ENCODE measurements at regions not wholly inside any gene's neighbourhood (a gene's known extent, or its start where the extent isn't known, plus 50 kb on each side); places are given as distances from the start of the nearest gene placed in this dataset.
"Not testable (repeated sequence)": the region's sequence is repeated elsewhere in the genome, so short reads cannot be mapped to it uniquely, and the experiment has no call there.

- WGBS, 2 donors: 43 to 50% methylated on average over 2 of the region's 2 CpGs
- DNase-seq: no peak
- Histone ChIP-seq H3K4me1 (peaks cover 0 to 7% (median 6%) of the 10 kb centered on the region in 4 donors), H3K36me3 (no peaks in the 10 kb centered on the region), H3K9me3 (no peaks in the 10 kb centered on the region), H3K27ac (peak overlapping the region in 2 of 4 donors; percentile 9 to 18), H3K4me3 (no peak overlapping the region), H3K27me3 (no peaks in the 10 kb centered on the region)
- peak in 1 of 2 donors; percentile 88 for ATAC-seq (ENCODE audit: low FRiP score in 2 of 2)
- TF ChIP-seq POLR2AphosphoS5 (IDR thresholded peaks at IDR 0.05) (no peak), EP300 (IDR thresholded peaks at IDR 0.05) (no peak), CTCF (IDR thresholded peaks at IDR 0.05) (peak; percentile 47 to 74 (median 66)), POLR2A (IDR thresholded peaks at IDR 0.05) (no peak)
These were observed 600.6 kb downstream of the ANKRD50 start for GRCh38 chr4:124111922-124112321.

- no peaks in the 10 kb centered on the region for H3K36me3 ChIP-seq
- H3K27me3 ChIP-seq: no peaks in the 10 kb centered on the region
- DNase-seq (no peak), ATAC-seq (ENCODE audit: low FRiP score in 2 of 2) (no peak)
- H3K27ac ChIP-seq: no peak overlapping the region
- TF ChIP-seq POLR2A (IDR thresholded peaks at IDR 0.05): no peak
- no peak for TF ChIP-seq POLR2AphosphoS5 (IDR thresholded peaks at IDR 0.05)
- TF ChIP-seq EP300 (IDR thresholded peaks at IDR 0.05): no peak
- no peak for TF ChIP-seq CTCF (IDR thresholded peaks at IDR 0.05)
- H3K4me3 ChIP-seq: no peak overlapping the region
- WGBS, 2 donors: 76 to 89% methylated on average over 2 of the region's 2 CpGs
- H3K4me1 ChIP-seq: no peaks in the 10 kb centered on the region
- H3K9me3 ChIP-seq: no peaks in the 10 kb centered on the region
These were observed 594.5 kb downstream of the ANKRD50 start for GRCh38 chr4:124118061-124118460.

- ATAC-seq (ENCODE audit: low FRiP score in 2 of 2) (no peak), DNase-seq (no peak)
- WGBS, 2 donors: 86 to 94% methylated on average over 1 of the region's 1 CpG
- H3K9me3 ChIP-seq: no peaks in the 10 kb centered on the region
- H3K4me3 ChIP-seq: no peak overlapping the region
- no peak for TF ChIP-seq CTCF (IDR thresholded peaks at IDR 0.05)
- no peak for TF ChIP-seq POLR2A (IDR thresholded peaks at IDR 0.05)
- TF ChIP-seq EP300 (IDR thresholded peaks at IDR 0.05): no peak
- TF ChIP-seq POLR2AphosphoS5 (IDR thresholded peaks at IDR 0.05): no peak
- no peaks in the 10 kb centered on the region for H3K27me3 ChIP-seq
- no peaks in the 10 kb centered on the region for H3K4me1 ChIP-seq
- H3K36me3 ChIP-seq: no peaks in the 10 kb centered on the region
- no peak overlapping the region for H3K27ac ChIP-seq
These were observed 591.0 kb downstream of the ANKRD50 start for GRCh38 chr4:124121461-124121971.

- no peak for ATAC-seq (ENCODE audit: low FRiP score in 2 of 2)
- no peak for TF ChIP-seq EP300 (IDR thresholded peaks at IDR 0.05)
- TF ChIP-seq CTCF (IDR thresholded peaks at IDR 0.05): no peak
- no peak for TF ChIP-seq POLR2A (IDR thresholded peaks at IDR 0.05)
- TF ChIP-seq POLR2AphosphoS5 (IDR thresholded peaks at IDR 0.05): no peak
- Histone ChIP-seq H3K36me3 (no peaks in the 10 kb centered on the region), H3K27ac (no peak overlapping the region), H3K4me3 (no peak overlapping the region), H3K27me3 (no peaks in the 10 kb centered on the region), H3K4me1 (no peaks in the 10 kb centered on the region), H3K9me3 (no peaks in the 10 kb centered on the region)
- 90 to 92% methylated on average over 4 of the region's 4 CpGs for WGBS, 2 donors
- no peak for DNase-seq
These were observed 589.4 kb downstream of the ANKRD50 start for GRCh38 chr4:124123181-124123580.

GRCh38 chr4:124123721-124124120, 588.8 kb downstream of the ANKRD50 start:
- Histone ChIP-seq H3K4me1 (no peaks in the 10 kb centered on the region), H3K36me3 (no peaks in the 10 kb centered on the region), H3K9me3 (no peaks in the 10 kb centered on the region), H3K27me3 (no peaks in the 10 kb centered on the region), H3K4me3 (no peak overlapping the region), H3K27ac (no peak overlapping the region)
- WGBS, 2 donors: 42 to 52% methylated on average over 1 of the region's 1 CpG
- no peak for TF ChIP-seq CTCF (IDR thresholded peaks at IDR 0.05)
- no peak for TF ChIP-seq EP300 (IDR thresholded peaks at IDR 0.05)
- no peak for TF ChIP-seq POLR2A (IDR thresholded peaks at IDR 0.05)
- no peak for TF ChIP-seq POLR2AphosphoS5 (IDR thresholded peaks at IDR 0.05)
- ATAC-seq (ENCODE audit: low FRiP score in 2 of 2) (no peak), DNase-seq (no peak)

- WGBS, 2 donors: 95 to 100% methylated on average over 6 of the region's 6 CpGs
- H3K27ac ChIP-seq; H3K27me3 ChIP-seq; H3K36me3 ChIP-seq; H3K9me3 ChIP-seq; H3K4me3 ChIP-seq; ATAC-seq (ENCODE audit: low FRiP score in 2 of 2); H3K4me1 ChIP-seq: not testable (repeated sequence)
- peak in 1 of 2 donors; percentile 27 for DNase-seq
These were observed 581.2 kb downstream of the ANKRD50 start for GRCh38 chr4:124131324-124131723.

Measured in upper lobe of left lung (tissue), 6 donors.